ENCODE measurements at regions not wholly inside any gene's neighbourhood (a gene's known extent, or its start where the extent isn't known, plus 50 kb on each side); places are given as distances from the start of the nearest gene placed in this dataset.

DNA sequence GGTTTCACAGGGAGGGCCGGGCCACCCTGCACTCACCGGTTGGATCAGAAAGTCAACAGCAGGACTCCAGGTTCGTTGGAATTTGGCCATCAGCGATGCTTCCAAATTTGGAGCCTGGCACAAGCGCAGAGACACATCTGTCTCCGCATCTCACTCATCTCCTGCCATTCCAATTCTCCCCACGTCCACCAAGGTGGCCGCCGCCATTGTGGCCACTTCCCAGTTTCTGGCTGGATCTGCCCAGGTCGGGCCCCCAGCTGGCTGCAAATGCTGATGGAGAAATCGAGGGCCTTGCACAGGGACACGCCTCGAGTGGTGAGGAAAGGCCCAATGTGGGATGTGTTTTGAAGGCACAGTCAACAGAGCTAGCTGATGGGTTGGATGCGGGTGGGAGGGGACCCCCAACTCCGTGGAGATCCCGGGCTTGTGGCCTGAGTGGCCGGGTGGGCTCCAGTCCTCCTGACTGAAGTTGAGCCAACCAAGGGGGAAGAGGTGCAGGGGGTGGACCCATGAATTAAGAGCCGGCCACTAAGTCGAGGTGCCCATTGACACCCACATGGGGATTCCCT is 102.7 kb downstream of the CRYAA start:
- FAIRE-seq: no peak

DNA sequence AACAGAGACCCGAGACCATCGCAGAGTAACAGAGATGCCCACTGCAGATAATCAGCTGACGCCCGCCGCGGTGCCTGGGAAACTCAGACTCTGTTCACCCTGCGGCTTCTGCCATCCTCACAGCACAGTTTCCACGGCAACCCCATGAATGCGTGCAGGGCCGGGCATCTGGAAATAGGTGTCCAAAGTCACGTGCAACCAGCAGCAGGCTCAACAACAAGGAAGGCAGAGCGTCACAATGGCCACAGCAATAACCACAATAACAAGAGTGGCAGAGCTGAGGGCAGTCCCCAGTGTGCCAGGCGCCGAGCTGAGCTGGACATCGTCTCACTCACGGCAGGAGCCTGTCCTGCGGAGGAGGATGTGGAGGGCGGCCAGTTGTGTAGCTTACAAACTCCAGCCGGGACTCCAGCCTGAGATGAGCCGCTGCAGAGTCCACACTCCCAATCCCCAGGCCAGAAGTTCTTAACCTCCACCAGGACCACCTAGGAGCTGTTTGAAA is 102.0 kb downstream of the CRYAA start:
- no peak for FAIRE-seq

DNA sequence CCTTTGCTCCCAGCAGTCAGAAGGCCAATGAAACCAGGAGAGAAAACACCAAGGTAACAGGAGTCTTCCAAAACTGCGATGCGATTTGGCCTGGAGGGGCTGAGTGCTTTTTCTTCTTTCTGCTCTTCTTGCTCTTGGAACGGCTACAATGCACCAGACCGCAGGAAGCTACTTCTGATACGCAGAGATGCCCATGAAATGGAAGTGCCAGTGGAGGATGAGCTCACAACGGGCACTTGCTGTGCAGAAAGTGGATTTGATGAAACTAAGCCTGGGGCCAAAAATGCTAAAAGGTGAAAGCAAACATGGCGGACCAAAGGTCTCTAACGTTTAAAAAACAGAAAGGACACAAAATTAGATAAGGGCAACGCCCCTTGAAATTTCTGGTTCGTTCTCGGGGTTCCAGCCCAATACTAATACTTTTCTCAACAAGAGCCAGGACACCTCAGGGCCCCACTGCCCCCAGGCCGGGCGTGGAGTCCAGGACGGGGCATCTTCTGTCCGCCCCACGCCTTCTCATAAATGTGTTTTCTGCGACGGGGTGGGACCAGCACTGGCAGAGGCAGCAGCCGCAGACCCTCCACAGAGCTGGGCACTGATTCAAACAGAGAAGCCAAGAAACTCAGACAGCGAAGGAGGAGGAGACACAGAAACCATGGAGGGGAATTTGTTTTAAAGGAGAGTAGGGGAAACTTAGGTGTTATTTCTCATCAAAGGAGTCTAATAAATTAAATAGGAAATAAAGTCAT is 101.3 kb downstream of the CRYAA start:
- FAIRE-seq: no peak

DNA sequence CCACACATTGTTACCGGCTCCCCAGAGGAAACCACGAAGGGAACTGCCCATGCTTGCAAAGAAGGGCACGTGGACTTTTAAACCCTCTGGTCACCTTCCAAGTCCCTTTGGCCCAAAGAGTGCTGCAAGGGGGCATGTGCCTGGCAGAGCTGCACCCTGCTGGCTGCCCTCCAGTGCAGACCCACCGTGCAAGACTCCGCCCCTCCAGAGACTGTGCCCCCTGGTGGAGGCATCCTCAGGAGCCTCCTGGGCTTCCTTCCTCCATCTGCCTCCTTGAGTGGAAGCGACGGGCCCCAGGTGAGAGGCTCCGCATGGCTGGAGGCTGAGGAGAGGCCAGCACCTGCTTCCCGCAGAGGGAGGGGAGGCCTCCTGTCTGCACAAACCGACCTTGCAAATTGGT is 100.6 kb downstream of the CRYAA start:
- no peak for FAIRE-seq

DNA sequence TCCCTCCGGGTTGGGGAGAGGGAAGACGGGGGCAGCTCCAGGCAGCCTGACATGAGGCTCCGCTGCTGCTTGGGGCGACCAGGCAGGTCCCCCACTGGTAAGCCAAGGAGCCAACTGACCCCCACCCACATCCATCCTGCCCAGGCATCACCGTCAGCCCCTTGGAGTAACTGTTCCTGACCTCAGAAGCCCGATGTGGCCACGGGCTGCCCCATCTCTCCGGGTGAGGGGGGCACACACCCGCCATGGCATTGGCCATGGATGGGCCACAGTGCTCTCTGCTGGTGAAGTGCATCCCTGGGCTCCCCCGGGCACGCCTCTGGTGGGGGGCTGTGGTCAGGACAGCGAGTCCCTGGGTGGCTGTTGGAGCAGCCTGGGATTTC is 100.0 kb downstream of the CRYAA start:
- FAIRE-seq: no peak

DNA sequence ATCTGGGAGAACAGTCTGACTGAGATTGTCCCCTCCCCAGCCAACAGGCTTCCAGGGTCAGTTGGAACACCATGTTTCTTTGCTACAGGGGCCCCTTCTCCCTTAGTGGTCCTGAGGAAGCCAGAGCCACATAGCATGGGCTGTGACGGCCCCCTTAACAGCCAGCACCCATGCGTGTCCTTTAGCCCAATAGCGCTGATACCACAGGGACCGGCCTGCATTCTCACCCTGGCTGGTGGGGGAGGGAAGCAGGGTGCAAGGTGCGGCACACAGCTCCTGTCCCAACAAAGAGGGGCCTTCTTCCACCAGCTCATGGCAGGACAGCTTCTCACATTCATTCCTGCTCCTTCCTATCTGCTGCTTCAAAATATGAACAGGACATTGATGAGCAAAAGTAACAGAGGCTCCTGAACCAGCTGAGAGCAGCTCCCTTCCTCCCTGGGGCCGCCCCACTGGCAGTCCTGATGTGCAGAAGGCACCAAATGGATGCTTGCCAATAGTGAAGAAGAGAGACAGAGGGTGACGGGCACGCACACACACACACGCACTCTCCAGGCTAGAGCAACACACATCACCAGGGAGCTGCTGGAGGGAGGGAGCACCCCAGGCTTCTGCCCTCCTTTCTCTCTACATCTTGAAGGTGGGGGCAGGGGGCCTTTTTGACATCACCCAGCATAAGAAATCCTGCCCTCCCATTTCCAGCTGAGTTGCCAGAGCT is 99.4 kb downstream of the CRYAA start:
- no peak for FAIRE-seq

DNA sequence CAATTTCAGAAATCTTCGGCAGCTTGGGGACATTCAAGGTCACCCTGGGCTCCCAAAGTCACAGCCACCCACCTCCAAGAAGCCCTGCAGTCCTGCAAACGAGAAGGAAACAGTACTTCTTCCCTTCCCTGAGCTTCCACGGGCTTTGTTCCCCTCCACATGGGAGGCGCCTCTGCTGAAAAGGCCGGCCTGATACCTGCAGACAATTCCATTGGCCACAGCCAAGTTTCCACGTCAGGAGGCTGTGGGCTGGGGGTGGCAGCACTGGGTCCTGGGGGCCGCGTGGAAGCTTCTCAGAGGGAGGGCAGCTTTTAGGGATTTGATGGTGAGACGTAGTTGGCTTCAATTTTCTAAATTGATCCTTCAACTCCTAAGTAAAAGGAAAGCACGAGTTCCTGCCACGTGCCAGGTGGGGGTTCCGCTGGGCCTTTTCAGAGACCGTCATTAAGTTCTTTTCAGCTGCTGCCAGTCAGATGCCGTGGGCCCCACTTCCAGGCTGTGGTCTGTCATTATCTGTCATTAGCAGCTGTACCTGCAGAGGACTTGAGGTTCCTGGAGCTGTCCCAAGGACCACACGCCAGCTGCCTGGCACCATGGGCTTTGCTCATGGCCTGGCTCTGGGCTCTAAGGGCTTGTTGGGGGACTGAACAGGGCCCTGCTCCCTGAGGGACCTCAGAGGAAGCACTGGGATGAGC is 98.7 kb downstream of the CRYAA start:
- no peak for FAIRE-seq

DNA sequence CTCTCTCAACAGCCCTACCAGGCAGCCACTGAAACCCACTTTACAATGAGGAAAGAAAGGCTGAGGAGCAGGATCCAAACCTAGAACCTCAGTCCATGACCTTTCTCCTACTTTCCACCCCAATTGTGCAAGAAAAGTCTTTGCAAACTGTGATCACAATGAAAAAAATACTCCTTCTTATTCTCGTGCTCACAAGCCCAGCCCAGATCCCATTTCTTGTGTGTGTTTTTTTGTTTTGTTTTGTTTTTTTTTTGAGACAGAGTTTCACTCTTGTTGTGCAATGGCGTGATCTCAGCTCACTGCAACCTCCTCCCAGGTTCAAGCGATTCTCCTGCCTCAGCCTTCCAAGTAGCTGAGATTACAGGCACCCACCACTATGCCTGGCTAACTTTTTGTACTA is 97.7 kb downstream of the CRYAA start:
- FAIRE-seq: no peak

DNA sequence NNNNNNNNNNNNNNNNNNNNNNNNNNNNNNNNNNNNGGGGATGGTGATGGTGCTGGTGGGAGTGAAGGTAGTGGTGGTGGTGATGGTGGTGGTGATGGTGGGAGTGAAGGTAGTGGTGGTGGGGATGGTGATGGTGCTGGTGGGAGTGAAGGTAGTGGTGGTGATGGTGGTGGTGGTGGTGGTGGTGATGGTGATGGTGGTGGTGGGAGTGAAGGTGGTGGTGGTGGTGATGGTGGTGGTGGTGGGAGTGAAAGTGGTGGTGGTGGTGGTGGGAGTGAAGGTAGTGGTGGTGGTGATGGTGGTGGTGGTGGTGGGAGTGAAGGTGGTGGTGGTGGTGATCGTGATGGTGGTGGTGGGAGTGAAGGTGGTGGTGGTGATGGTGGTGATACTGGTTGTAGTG is 93.6 kb downstream of the CRYAA start:
- FAIRE-seq: no peak
